BJ (cell line): ENCODE measurements at regions not wholly inside any gene's neighbourhood (a gene's known extent, or its start where the extent isn't known, plus 50 kb on each side); places are given as distances from the start of the nearest gene placed in this dataset.

Experiments
- CTCF ChIA-PET: fragments of 350-600 bp; formaldehyde crosslinking; extraction: SDS; loops from one replicate; lab custom pipeline; 2021; ENCODE audit warnings: antibody characterized with exemption, inconsistent platforms; lab: Yijun Ruan, JAX
- POLR2A ChIA-PET: fragments of 300-600 bp; sonication (Branson Sonifier 250); formaldehyde crosslinking; extraction: SDS; loops from one replicate; lab custom pipeline; 2021; ENCODE audit warnings: antibody characterized with exemption; lab: Charles Lee
- DNase-seq: peaks from one replicate; pipeline ENCODE4 v3.0.0-alpha.2; 2011; ENCODE audit warnings: low read depth
- H3K27me3 ChIP-seq: 2 replicates; pipeline ENCODE4 v1.6.0; 2011; ENCODE audit warnings: low read length; ENCODE audit not compliant: control insufficient read depth, insufficient read depth
- H3K36me3 ChIP-seq: 2 replicates; pipeline ENCODE4 v1.5.1; 2011; ENCODE audit warnings: low read length; ENCODE audit not compliant: control insufficient read depth, insufficient read depth
- H3K4me3 ChIP-seq: 2 replicates; pipeline ENCODE4 v1.5.1; 2011; ENCODE audit warnings: low read depth, mild to moderate bottlenecking, control low read depth, low read length
- CTCF ChIP-seq: IDR thresholded peaks from 2 replicates; pipeline ENCODE4 v1.5.1; 2011; ENCODE audit warnings: low read depth, mild to moderate bottlenecking, control low read depth, inconsistent platforms, low read length, moderate library complexity; ENCODE audit not compliant: insufficient read depth

- DNase-seq = no peak
- Histone ChIP-seq H3K36me3 (no peaks in the 10 kb centered on the region), H3K27me3 (0 out of 2 replicates have a peak, but pooled peaks cover 1% of the 10 kb centered on the region), H3K4me3 (no peak overlapping the region)
- ChIA-PET CTCF (interaction anchor here (0.6 kb wide), 1 partner anchor 340 kb away, joined by 4 read pairs; no protein-coding TSS in a partner anchor), POLR2A (no interaction called here)
- no peak for TF ChIP-seq CTCF
These were observed 175.3 kb upstream of the STT3B start for GRCh38 chr3:31357451-31357850.

GRCh38 chr3:31358473-31359070 lies 174.2 kb upstream of the STT3B start:
- TF ChIP-seq CTCF = no peak
- no peak for DNase-seq
- H3K4me3 ChIP-seq = no peak overlapping the region
- H3K36me3 ChIP-seq = no peaks in the 10 kb centered on the region
- ChIA-PET POLR2A (no interaction called here), CTCF (no interaction called here)
- 0 out of 2 replicates have a peak, but pooled peaks cover 1% of the 10 kb centered on the region for H3K27me3 ChIP-seq

- Histone ChIP-seq H3K36me3 (no peaks in the 10 kb centered on the region), H3K4me3 (no peak overlapping the region), H3K27me3 (no peaks in the 10 kb centered on the region)
- ChIA-PET CTCF (no interaction called here), POLR2A (no interaction called here)
- peak; percentile 53 for DNase-seq
- no peak for TF ChIP-seq CTCF
These were observed 171.1 kb upstream of the STT3B start for GRCh38 chr3:31361371-31362273.

- DNase-seq = no peak
- Histone ChIP-seq H3K4me3 (no peak overlapping the region), H3K36me3 (no peaks in the 10 kb centered on the region), H3K27me3 (no peaks in the 10 kb centered on the region)
- ChIA-PET POLR2A (no interaction called here), CTCF (no interaction called here)
- TF ChIP-seq CTCF = no peak
These were observed 168.5 kb upstream of the STT3B start for GRCh38 chr3:31364188-31364587.

- peak; percentile 20; the same call in 1 of the 2 replicates for TF ChIP-seq CTCF
- no peak overlapping the region for H3K4me3 ChIP-seq
- no peak for DNase-seq
- H3K36me3 ChIP-seq = no peaks in the 10 kb centered on the region
- CTCF ChIA-PET = interaction anchor here (1.7 kb wide), 1 partner anchor 10 kb away, joined by 4 read pairs; no protein-coding TSS in a partner anchor
- POLR2A ChIA-PET = no interaction called here
- H3K27me3 ChIP-seq = no peaks in the 10 kb centered on the region
These were observed 168.0 kb upstream of the STT3B start for GRCh38 chr3:31364711-31365110.
